GM10266 (cell line): ENCODE measurements at regions not wholly inside any gene's neighbourhood (a gene's known extent, or its start where the extent isn't known, plus 50 kb on each side); places are given as distances from the start of the nearest gene placed in this dataset.

Experiments used
- DNase-seq: peaks from one replicate; pipeline ENCODE4 v3.0.0; 2012; ENCODE audit errors: extremely low spot score
- CTCF ChIP-seq: IDR thresholded peaks from 2 replicates; pipeline ENCODE4 v1.5.1; 2012; ENCODE audit warnings: mild to moderate bottlenecking, low read depth; ENCODE audit not compliant: control insufficient read depth, insufficient read depth; ENCODE audit errors: missing control alignments

DNA sequence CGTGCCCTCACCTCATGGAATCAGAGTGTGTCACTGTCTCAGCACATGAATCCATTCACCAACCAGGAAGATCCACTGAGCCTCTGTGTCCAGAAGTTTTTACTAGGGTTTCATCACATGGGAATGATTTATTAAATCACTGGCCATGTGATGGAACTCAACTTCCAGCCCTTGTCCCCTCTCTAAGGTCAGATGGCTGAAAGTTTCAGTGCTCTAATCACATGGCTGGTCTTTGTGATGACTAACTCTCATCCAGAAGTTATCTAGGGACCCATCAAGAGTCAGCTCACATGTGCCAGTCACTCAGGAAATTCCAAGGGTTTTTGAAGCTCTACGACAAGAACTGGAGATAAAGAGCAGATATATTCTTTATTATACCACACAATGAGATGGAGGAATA lies 140.5 kb upstream of the GYPC start:
- no peak for TF ChIP-seq CTCF

GRCh38 chr2:126518196-126518595 lies 137.8 kb upstream of the GYPC start:
- no peak for TF ChIP-seq CTCF
- no peak for DNase-seq

More for the DNA sequence above, 140.5 kb upstream of the GYPC start:
- DNase-seq = no peak

DNA sequence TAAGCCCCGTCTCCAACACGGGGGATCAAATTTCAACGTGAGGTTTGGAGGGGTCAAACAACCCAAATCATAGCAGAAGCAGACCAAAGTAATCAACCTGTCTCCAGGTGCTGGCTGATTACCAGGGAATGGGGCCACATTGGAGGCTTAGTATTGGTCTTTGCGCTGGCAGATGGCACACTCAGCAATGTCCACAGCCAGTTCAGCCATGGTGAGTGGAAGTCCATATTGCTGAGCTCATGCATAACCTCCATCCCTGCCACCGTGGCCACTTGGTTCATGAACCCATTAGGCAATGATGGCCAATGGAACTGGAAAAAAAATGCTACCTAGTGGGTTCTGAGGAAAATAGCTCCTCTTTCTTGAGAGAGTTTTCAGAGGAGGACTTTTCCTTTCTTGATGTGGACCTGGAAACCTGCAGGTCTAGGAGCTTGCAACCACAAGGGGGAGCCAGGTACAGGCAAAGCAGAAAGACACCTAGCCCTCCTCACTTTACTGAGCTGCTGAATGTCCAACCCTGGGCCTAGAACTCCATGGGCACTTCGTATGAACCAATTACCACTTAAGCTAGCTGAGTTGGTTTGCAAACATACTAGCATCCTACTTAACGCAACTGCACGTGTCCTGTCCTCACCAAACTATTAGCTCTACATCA lies 128.0 kb upstream of the GYPC start:
- DNase-seq = peak; percentile 55
- peak; percentile 69 for TF ChIP-seq CTCF

DNA sequence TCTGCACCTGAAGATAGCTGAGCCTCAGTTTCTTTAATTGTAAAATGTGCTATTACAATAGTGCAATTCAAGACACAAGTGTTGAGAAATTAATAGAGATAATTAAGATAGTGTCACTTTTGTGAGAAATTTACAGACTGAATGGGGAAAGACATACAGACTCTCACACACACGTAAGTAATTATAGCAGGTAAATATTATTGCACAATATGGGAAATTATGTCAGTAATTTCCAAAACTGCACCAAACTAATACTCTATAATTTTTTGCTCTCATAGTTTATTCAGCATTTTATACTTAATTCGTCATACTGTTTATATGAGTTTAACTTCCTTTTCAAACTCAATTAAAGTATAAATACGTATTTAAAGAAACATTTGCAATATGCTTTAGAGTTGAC lies 124.9 kb upstream of the GYPC start:
- DNase-seq = no peak
- no peak for TF ChIP-seq CTCF

GRCh38 chr2:126534478-126534877 lies 121.5 kb upstream of the GYPC start:
- no peak for TF ChIP-seq CTCF
- no peak for DNase-seq

- TF ChIP-seq CTCF = no peak
- DNase-seq = no peak
These were observed 120.5 kb upstream of the GYPC start for GRCh38 chr2:126535408-126535807.

- no peak for DNase-seq
- TF ChIP-seq CTCF = no peak
These were observed 119.3 kb upstream of the GYPC start for GRCh38 chr2:126536605-126537200.
